Type B pancreatic cell (in vitro differentiated cells): ENCODE measurements at regions not wholly inside any gene's neighbourhood (a gene's known extent, or its start where the extent isn't known, plus 50 kb on each side); places are given as distances from the start of the nearest gene placed in this dataset.

Source experiments
- DNase-seq: peaks from one replicate; pipeline ENCODE4 v3.0.0; 2021; ENCODE audit warnings: mixed read lengths; ENCODE audit not compliant: unreplicated experiment; ENCODE audit errors: extremely low spot score
- H3K27ac Mint-ChIP-seq: 2 replicates; pipeline ENCODE4 v1.8.0; 2021; ENCODE audit warnings: mild to moderate bottlenecking, mixed read lengths
- H3K27me3 Mint-ChIP-seq: 2 replicates; pipeline ENCODE4 v1.8.0; 2021; ENCODE audit warnings: mixed read lengths
- H3K36me3 Mint-ChIP-seq: 2 replicates; pipeline ENCODE4 v1.8.0; 2021; ENCODE audit warnings: mixed read lengths
- H3K4me1 Mint-ChIP-seq: one replicate; pipeline ENCODE4 v1.8.0; 2021; ENCODE audit warnings: mixed read lengths; ENCODE audit not compliant: unreplicated experiment
- H3K4me3 Mint-ChIP-seq: 2 replicates; pipeline ENCODE4 v1.8.0; 2021; ENCODE audit warnings: mild to moderate bottlenecking, mixed read lengths
- H3K9me3 Mint-ChIP-seq: 2 replicates; pipeline ENCODE4 v1.8.0; 2021; ENCODE audit warnings: mixed read lengths
- TF ChIP-seq, protein P1 (sequence below): fragments of 200-600 bp; sonication (generic); conservative IDR thresholded peaks from 2 replicates; pipeline ENCODE4 v1.5.0; 2021; ENCODE audit warnings: antibody characterized with exemption, mild to moderate bottlenecking

DNA sequence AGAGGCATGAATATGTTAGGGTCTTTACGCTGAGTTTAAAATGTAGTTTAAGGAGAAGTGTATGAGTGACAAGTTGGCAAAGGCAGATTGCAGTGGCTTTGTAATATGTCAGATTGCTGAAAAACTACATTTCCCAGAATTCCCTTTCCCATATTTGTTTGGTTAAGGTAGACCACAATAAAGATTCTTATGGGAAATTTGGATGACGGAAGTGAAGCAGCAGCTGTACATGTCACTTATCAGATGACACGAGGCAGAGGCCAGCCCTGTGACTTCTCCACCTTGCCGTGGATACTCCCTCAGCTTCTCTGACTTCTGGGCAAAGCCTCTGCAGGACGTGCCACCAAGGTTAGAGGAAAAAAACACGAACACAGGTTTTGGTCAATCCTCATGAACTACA is 229.7 kb upstream of the DKK2 start:
- no peaks in the 10 kb centered on the region for H3K27me3 Mint-ChIP-seq
- no peaks in the 10 kb centered on the region for H3K36me3 Mint-ChIP-seq
- H3K4me1 Mint-ChIP-seq, result peaks cover 5% of the 10 kb centered on the region
- no peak for DNase-seq
- no peaks in the 10 kb centered on the region for H3K9me3 Mint-ChIP-seq
- H3K4me3 Mint-ChIP-seq, result no peak overlapping the region
- TF ChIP-seq, protein P1, sequence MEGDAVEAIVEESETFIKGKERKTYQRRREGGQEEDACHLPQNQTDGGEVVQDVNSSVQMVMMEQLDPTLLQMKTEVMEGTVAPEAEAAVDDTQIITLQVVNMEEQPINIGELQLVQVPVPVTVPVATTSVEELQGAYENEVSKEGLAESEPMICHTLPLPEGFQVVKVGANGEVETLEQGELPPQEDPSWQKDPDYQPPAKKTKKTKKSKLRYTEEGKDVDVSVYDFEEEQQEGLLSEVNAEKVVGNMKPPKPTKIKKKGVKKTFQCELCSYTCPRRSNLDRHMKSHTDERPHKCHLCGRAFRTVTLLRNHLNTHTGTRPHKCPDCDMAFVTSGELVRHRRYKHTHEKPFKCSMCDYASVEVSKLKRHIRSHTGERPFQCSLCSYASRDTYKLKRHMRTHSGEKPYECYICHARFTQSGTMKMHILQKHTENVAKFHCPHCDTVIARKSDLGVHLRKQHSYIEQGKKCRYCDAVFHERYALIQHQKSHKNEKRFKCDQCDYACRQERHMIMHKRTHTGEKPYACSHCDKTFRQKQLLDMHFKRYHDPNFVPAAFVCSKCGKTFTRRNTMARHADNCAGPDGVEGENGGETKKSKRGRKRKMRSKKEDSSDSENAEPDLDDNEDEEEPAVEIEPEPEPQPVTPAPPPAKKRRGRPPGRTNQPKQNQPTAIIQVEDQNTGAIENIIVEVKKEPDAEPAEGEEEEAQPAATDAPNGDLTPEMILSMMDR, result no peak
- no peak overlapping the region for H3K27ac Mint-ChIP-seq

DNA sequence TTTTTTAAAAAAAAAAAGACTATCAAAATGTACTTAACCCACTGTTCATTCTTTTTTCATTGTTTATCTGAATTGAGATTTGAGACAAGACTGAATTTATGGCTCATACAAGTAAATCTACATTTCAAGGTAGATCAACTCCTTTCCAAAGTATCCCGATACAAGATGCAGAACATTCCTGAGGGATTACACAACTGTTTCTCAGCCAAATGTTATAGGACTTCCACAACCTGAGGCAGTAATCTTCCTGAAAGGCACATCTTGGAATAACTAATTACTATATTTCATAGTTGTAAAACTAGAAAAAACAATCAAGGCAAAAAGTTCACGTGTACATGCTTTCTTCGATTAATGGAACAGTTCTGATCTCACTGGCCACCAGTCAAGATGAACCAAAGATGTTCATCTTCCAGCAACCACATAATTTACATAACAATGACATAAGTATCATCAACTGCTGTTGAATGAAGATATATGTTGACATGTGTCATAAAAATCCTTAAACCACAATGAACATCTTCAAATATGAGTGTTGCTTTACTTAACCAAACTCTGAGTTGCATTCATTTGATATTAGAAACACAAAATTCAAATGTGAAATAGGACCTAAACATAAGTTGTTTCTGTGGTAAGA is 225.2 kb upstream of the DKK2 start:
- peaks cover 8% of the 10 kb centered on the region for H3K4me1 Mint-ChIP-seq
- H3K36me3 Mint-ChIP-seq, result no peaks in the 10 kb centered on the region
- H3K9me3 Mint-ChIP-seq, result no peaks in the 10 kb centered on the region
- H3K4me3 Mint-ChIP-seq, result no peak overlapping the region
- H3K27ac Mint-ChIP-seq, result no peak overlapping the region
- DNase-seq, result no peak
- TF ChIP-seq, protein P1, result no peak
- no peaks in the 10 kb centered on the region for H3K27me3 Mint-ChIP-seq

DNA sequence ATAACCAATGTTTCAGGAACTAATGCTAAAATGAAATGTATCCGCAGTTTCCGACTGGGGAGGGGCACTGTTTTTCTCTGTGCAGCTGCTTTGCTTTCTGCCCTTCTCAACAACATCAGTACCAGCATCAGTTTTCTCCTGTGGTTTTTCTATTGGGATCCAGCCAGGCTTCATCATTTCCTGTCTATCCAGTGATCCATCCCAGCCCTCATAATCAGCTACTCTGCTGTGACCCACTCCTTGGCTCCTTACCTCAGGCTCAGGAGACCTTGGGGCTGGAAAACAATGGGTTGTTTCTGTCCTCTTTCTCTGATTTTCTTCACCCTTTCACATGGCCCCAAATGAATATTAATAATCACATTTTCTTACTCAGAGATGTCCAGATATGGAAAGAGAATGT is 222.2 kb upstream of the DKK2 start:
- Mint-ChIP-seq H3K36me3 (no peaks in the 10 kb centered on the region), H3K27ac (no peak overlapping the region), H3K4me3 (no peak overlapping the region), H3K4me1 (peaks cover 5% of the 10 kb centered on the region), H3K27me3 (no peaks in the 10 kb centered on the region), H3K9me3 (no peaks in the 10 kb centered on the region)
- TF ChIP-seq, protein P1, result no peak
- no peak for DNase-seq

DNA sequence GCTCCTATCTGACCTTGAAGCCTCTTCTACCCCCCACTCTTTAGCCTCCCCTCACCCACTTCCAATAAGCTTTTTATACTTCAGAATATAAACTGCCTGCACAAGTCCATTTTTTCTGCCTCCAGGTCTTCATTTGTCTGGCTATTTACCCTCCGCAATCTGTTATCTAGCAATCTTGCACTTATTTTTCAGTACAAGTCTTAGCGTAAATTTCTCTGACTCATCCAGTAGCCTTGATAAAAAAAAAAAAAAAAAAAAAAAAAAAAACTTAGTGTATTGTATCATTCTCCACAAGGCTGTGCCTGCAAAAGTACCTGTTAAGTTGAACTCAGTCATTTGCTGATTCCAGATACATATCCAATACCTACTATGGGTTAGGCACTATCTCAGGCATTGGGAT is 219.5 kb upstream of the DKK2 start:
- Mint-ChIP-seq H3K27me3 (no peaks in the 10 kb centered on the region), H3K9me3 (no peaks in the 10 kb centered on the region), H3K4me3 (no peak overlapping the region), H3K36me3 (no peaks in the 10 kb centered on the region), H3K27ac (no peak overlapping the region), H3K4me1 (peaks cover 9% of the 10 kb centered on the region)
- TF ChIP-seq, protein P1, result no peak
- DNase-seq, result no peak

DNA sequence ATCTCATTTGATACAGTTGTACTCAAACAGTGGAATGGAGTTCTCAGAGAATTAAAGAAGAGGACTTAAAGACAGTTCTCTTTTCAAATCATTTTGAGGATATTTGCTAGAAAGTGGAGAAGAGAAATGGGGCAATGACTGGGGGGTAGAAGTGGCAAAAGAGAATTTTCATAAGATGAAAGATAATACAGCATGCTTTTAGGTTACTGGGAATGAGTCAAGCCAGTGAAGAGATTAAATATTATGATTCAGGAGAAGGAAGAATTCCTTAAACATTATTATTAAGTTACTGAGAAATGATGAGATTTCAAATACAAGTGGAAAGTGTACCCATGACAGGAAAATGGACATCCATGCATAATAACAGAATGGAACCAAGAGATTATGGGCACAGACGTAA is 219.0 kb upstream of the DKK2 start:
- peaks cover 9% of the 10 kb centered on the region for H3K4me1 Mint-ChIP-seq
- H3K27ac Mint-ChIP-seq, result no peak overlapping the region
- TF ChIP-seq, protein P1, result no peak
- no peak for DNase-seq
- no peaks in the 10 kb centered on the region for H3K36me3 Mint-ChIP-seq
- H3K27me3 Mint-ChIP-seq, result no peaks in the 10 kb centered on the region
- H3K4me3 Mint-ChIP-seq, result no peak overlapping the region
- H3K9me3 Mint-ChIP-seq, result no peaks in the 10 kb centered on the region
